HG02981 (cell line): ENCODE measurements at regions not wholly inside any gene's neighbourhood (a gene's known extent, or its start where the extent isn't known, plus 50 kb on each side); places are given as distances from the start of the nearest gene placed in this dataset.
"Not testable (repeated sequence)": the region's sequence is repeated elsewhere in the genome, so short reads cannot be mapped to it uniquely, and the experiment has no call there.

Experiments
- ATAC-seq: cut with Tn5 transposase; IDR thresholded peaks from one replicate; pipeline ENCODE4 v1.9.1; 2021; ENCODE audit warnings: mild to moderate bottlenecking, moderate library complexity; ENCODE audit not compliant: unreplicated experiment

DNA sequence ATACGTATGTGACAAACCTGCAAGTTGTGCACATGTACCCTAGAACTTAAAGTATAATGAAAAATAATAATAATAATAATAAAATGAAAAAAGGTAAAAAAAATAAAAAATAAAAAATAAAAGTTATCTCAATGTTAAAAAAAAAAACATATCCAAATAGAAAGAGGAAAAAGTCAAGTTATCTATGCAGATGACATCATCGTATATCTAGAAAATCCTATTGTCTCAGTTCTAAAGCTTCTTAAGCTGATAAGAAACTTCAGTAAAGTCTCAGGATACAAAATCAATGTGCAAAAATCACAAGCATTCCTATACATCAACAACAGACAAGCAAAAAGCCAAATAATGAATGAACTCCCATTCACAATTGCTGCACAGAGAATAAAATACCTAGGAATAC lies 466.6 kb upstream of the PHF14 start:
- ATAC-seq, result no peak

DNA sequence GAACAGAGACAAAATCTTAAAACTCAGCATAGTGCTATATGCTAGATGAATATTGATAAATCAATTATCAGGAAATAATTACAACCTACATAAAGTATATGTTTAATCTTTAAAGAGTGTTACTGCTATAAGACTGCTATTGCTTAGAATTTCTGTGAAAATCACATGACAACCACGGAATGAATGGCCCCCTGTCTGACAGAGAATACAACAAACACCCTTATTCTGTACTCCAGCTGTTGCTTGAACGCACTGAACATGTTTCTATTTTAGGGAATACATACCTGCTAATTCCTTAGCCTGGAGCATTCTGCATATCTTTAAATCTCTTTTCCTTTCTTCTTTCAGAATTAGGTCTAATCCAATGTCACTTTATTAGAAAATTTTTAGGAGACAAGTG lies 452.4 kb upstream of the PHF14 start:
- ATAC-seq, result no peak

DNA sequence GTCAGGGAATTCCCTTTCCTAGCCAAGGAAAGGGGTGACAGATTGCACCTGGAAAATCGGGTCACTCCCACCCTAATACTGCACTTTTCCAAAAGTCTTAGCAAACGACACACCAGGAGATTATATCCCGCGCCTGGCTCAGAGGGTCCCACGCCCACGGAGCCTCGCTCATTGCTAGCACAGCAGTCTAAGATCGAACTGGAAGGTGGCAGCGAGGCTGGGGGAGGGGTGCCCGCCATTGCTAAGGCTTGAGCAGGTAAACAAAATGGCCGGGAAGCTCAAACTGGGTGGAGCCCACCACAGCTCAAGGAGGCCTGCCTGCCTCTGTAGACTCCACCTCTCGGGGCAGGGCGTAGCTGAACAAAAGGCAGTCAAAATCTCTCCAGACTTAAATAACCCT lies 440.2 kb upstream of the PHF14 start:
- not testable (repeated sequence) for ATAC-seq

DNA sequence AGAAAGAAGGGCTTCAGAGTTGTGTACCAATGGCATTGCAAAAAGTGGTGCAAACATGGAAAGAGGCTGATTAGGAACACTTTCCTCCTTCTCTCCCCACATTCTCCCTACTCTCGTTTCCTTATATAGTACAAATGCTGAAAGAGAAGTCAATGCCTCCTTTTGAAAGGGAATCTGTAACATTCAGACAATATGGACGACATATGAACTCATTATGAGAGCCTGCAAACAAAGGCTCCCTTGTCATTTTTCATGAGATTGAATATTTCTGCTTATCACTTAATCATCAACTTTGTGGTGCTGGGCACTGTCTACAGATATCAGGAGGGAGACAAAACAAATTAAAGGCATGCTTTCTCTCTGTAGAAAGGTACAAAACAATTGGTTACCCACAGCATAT lies 437.1 kb upstream of the PHF14 start:
- no peak for ATAC-seq

DNA sequence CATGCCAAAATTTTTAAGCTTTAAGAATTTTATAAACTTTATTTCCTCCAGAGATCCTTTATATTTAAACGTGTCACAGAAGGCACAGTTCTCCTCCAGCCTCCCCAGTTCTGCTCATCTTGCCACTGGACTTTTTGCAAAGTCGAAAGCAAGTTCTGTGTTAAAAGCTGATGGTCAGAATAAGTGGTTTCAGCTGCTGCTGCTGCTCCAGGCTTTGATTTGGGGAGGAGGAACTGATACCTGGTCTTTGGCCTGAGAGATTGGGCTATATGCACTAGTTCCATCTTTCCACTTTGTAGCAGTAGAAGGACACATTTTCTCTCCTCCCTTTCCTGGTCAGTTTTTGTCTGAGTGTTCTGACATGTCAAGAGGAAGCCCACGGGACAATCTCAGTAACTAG lies 435.9 kb upstream of the PHF14 start:
- no peak for ATAC-seq

DNA sequence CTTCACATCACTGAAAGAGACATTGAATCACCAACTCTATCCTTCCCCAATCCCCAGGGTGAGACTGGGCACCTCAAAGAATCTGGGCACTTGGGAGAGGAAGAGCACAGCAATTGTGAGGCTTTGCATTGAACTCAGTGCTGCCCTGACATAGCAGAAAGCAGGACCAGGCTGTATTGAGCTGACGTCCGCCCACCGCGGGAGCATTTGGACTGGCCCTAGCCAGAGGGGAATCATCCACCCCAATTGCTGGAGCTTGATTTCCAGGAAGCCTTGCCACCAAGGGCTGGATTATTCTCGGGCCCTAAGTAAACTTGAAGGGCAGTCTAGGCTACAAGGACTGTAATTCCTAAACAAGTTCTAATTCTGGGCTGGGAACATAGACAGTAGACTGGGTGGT lies 416.3 kb upstream of the PHF14 start:
- no peak for ATAC-seq

DNA sequence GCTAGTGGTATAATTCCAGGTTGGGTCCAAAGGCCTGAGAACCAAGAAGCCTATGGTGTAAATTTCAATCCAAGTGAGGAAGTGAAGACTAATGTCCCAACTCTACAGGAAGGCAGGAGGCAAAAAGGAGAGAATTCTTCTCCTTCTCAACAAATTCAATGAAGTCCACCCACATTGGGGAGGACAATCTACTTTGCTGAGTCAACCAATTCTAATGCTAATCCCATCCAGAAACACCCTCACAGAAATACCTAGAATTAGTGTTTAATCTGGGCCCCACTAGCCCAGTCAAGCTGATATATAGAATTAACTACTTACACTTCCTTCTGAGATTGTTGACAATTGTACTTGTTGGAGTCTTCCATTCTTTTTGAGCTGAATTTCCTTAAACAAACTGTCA lies 413.2 kb upstream of the PHF14 start:
- no peak for ATAC-seq

DNA sequence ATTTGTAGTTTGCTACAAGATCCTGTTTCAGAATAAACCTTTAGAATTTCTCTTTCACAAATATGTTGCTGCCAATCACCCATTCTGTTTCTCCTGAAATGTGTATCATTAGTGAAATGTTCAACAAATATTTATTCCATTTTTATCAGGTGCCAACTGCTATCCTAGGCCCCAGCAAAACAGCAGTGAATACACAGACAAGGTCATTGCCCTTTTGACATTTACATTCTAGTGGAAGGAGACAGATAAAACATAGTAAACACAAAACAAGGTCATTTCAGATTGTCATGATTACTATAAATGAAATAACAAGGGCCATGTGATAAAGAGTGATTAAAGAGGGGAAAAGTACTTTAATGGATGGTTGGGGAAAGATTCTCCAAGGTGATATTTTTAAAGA lies 404.8 kb upstream of the PHF14 start:
- no peak for ATAC-seq

DNA sequence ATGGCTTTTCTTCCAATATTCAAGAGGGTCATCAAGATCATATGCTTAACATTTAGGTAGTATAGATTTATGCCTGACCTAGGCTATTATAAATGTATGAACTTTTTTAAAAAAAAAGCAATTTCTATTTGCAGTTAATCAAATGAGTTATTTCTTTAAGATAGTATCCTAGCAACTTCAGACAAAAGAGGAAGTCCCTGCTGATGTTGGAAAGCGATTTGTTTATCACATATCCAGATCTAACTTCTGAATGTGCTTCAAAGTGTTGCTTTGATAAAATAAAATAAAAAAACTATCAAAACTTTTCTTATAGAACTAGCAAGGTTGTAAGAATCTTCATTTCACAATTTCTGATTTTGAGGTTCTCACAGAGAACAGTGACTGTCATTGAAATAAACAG lies 401.9 kb upstream of the PHF14 start:
- no peak for ATAC-seq

DNA sequence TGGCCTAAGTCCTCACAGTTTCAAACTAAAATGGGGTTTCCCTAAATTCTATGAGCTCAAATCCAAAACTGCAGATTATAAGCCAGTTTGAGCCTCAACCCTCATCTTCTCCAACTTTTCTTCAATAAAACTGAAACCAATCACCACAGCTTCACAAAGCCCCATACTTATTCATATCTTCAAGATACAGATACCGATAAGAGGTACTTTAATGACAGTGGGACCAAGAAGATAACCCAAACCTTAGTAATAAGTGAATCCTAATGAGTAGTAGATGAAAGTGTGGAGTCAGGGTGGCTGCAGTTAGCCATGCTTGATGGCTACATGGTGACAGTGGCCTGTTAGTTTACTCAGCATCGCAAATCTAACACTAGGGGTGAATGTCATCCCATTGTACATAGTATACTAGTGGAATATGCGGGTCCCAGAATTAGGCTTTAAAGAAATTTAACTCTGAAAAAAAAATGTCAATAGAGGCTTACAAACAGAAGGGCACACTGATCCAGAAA lies 395.8 kb upstream of the PHF14 start:
- ATAC-seq, result no peak

DNA sequence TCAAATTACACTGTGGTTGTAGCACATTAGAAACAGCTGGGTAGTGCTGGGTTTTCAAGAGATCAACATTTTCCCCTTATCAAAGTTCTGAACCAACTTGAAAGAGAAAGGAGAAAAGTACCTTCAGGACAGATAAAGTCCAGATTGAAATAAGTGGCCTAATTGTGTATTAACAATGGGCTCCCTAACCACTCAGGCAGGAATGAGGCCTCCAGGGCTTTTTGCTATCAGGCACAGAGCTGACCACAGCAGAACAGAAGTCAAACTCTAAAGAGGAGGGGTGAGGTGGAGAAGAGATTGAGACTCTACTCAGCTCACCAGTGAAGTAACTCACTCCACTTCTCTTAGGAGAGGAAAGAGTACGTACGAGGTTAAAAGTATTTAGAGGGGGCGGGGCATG lies 394.1 kb upstream of the PHF14 start:
- no peak for ATAC-seq

DNA sequence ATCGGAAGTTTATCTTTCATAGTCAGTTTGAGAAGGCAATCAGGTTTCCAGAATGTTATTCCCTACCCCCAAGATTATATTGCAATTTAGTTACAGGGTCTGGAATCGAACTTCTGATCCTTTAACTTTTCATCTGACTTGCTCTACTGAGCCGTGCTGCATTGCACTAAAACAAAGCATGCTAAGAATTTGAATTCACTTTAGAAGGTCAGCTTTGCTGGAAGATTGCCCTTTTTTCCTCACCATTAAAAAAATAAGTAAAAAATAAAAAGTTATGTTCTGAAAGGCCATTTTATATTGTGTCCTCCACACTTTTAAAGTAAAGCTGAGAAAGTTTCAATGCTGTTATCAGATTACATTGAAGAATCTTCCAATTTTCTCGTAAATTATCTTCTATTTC lies 388.8 kb upstream of the PHF14 start:
- no peak for ATAC-seq

DNA sequence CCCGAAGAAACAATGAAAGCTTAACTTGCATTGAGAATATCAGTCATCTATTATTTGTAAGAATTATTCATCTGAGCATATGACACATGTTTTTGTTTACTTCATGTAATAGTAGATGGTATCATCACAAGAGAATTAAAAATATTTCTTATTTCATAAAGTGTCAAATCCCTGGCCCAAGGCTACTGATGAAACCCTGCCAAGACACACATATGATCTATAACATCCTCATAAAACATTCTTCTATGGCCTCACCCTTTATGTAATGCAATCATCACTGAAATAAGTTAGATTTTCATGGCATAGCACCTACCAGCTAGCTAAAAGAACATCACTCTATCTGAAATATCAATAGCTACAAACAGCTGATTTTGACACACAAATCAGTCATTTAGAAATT lies 385.6 kb upstream of the PHF14 start:
- ATAC-seq, result no peak

DNA sequence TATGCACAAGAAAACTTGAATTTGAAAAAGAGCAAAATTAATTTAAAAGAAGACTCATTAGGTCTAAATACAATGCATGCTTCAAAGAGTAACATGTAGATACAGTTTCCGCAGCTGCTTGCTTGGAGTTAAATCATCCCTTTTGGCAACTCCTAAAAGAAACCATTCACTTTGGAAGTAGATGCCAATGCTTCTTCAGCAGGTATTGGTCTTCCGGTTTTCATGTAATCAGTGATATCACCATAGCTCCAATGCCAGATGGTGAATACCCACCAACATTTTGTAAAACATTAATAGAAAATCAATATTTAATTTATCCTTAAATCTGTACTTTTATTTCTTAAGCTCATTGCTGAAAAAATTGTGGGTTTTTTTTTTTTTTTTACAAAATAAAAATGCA lies 381.1 kb upstream of the PHF14 start:
- no peak for ATAC-seq

DNA sequence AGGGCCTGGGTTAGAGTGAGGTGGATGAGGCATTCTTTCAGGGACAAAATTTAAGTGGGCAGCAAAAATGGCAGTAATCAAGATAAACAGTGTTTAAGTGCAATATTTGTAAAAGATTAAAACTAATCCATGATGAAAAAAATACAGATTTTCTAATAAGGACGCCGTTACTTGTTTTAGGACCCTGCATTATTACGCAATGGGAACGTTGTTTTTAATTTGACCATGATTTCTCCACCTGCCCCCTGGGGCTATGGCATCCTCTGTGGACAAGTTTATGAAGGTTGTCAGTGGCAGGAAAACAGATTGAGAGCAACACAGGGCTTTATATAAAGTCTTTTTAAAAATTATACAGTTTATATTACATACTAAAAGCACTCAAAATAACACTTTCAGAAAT lies 380.6 kb upstream of the PHF14 start:
- ATAC-seq, result no peak

DNA sequence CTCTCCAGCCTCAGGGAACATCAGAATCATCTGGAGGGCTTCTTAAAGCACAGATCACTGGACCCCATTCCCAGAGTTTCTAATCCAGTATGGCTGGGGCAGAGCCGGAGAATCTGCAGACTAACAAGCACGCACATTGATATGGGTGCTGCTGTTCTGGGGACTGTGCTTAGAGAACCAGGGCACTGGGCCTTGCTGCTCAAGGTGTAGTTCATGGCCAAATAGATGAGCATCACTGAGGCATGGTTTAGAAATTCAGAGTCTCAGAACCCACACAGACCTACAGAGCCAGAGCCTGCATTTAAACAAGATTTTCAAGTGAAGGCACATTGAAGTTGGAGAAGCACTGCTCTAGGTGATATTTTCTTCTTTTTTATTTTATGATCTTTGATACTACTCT lies 376.8 kb upstream of the PHF14 start:
- ATAC-seq, result no peak

DNA sequence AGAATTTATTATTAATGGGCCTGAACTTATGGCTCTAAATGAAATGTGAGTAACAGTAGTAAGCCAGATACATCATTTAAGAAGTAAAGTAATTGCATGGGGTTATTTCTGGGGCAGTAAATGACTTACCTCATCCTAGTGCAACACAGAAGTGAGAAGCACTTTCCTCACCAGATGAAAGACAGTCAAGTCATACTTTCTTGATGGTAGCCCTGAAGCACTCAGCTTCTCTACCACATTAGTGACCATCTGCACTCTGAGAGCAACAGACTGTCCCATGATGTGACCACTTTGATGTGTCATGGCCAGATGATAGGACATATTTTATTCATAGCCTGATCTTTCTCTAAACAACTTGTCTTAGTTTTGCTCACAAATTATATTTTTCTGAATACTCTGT lies 369.5 kb upstream of the PHF14 start:
- ATAC-seq, result no peak

DNA sequence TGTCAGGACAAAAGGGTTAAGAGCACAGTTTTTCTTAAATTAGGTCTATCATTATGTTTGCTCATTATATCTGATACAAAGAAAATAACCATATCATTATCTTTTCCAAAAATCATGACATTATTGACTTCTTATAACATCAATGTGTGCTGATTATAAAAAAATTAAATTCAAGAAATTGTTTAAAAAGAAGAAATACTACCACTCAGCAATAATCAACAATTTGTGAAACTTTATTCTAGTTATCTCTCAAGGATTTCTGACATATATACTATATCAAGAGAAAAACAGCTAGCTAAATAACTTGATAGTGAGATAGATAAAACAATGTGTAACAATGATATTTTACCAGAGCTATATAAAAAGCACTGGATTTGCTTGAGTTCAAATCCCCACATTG lies 360.7 kb upstream of the PHF14 start:
- ATAC-seq, result no peak

DNA sequence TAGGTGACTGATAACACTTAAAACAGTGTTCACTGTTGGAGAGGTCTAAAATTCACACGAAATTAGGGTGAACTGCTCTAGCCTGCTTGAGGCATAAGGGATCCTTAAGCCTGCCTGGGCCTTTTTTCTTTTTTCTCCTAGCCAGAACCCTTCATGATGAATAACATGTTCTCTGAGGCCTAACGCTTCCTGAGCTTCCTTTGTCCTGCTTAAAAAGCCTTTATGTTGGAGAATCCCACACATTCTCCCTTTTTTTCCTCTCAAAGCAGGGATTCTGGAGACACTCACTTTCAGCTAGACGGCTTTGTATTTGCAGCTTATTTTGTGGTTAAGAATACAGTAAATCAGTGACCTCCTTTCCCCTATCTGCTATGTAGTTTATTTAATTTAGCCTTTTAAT lies 354.7 kb upstream of the PHF14 start:
- ATAC-seq, result no peak

DNA sequence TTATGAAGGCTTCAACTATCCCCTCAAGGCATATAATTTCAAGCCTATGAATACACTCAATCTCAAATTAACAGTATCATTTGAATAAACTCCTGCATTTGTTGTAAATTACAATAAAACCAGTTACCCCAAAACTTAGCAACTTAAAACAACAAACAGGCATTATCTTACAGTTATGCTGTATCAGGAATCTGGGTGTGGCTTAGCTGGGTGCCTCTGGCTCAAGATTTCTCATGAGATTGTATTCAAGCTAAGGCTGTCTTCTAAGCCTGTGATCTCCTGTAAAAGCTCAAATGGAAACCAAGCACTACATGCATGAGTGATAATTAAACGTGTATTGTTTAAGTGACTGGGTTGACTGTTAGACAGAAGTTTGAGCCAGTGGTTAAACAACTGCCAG lies 341.0 kb upstream of the PHF14 start:
- ATAC-seq, result no peak

DNA sequence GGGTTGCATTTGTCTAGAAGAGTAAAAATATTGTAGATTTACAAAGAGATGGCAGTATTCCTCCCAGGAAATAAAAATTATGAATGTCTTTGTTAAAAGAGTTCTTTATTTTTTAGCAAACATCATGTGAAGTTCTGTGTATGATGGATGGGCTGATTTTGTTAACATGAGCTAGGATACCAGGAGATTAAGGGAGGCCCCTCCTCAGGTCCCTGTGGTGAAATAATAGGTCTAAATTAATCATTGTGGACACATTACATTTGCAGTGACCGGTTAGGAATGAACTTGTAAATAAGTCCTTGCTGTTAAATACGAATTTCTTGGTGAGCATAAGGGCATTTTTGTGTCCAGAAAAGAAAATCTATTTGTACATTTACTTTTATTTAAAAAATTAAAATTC lies 339.4 kb upstream of the PHF14 start:
- ATAC-seq, result no peak

DNA sequence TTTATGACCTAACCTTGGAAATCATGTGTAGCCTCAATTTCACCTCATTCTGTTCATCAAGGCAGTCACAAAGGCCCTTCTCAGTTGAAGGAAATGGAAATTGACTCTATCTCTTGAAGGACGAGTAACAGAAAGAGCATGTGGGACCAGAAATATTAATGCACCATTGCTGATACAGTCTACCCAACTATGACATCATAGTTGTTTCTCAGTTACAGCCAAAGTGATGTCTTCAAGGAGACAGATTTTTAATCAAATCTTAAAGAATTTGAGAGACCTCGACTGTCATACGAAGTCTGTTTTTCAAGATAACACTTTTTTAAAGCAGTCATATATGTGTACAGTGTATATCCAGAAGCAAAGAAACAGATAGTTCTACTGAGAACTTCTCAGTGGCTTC lies 335.7 kb upstream of the PHF14 start:
- ATAC-seq, result no peak

DNA sequence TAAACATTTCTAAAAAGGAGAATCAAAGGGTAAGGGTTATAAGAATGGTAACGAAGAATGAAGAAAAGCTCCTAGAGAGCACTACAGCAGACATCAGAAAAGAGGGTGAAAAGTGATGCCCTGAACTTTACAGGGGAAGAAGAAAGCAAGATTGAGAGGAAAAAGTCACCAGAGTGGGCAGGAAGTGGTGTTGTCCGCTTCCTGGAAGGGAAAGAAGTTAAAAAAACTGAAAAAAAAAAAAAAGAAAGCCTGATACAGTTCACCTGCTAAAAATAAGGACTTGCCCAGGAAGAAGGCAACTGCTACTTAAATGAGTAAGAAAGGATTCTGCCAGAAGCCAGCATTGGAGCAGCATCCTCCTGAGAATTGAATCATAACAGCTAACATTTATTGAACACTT lies 330.1 kb upstream of the PHF14 start:
- ATAC-seq, result no peak

DNA sequence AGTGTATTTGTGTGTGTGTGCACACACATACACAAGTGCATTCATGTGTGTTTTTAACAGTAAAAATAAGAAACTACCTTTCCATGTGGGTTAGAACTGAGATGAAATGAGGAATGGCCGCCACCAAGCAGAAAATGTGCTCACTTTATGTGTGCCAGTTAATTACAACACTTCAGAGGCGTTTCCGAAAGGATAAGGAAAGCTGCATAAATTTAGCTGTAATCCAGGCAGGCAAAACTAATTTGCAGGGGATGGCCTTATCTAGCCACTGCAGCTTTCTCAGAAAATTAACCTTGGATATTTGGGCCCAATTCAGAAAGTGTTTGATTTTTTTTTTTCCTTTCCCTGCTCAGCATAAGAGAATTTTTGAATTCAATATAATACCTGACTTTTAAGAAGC lies 328.8 kb upstream of the PHF14 start:
- no peak for ATAC-seq
